Liver (tissue), 3 donors: ENCODE measurements at regions not wholly inside any gene's neighbourhood (a gene's known extent, or its start where the extent isn't known, plus 50 kb on each side); places are given as distances from the start of the nearest gene placed in this dataset.

Source experiments
- CTCF ChIP-seq: fragments of 150-350 bp; IDR thresholded peaks from 2 replicates; pipeline ENCODE4 v1.5.1; 2017; ENCODE audit warnings: improper control_type of control experiment, low read depth, low read length; ENCODE audit not compliant: missing input control
- EGR1 ChIP-seq, 2 donors: IDR thresholded peaks; 2 replicates each; pipeline ENCODE4 v1.6.1; 2016 to 2018; ENCODE audit warnings: antibody characterized with exemption in 2 of 2, low read depth in 2 of 2
- GABPA ChIP-seq, 2 donors: IDR thresholded peaks in 1 of 2; conservative IDR thresholded peaks in 1 of 2; 2 replicates each; pipeline ENCODE4 v1.6.1; 2016; ENCODE audit warnings: antibody characterized with exemption in 2 of 2, mild to moderate bottlenecking in 1 of 2, moderate library complexity in 1 of 2
- JUND ChIP-seq, 2 donors: IDR thresholded peaks; 2 replicates each; pipeline ENCODE4 v1.6.1; 2016; ENCODE audit warnings: antibody characterized with exemption in 2 of 2
- MAX ChIP-seq: IDR thresholded peaks from 2 replicates; pipeline ENCODE4 v1.6.1; 2016; ENCODE audit warnings: antibody characterized with exemption
- RAD21 ChIP-seq, 2 donors: IDR thresholded peaks; 2 replicates each; pipeline ENCODE4 v1.6.1; 2016; ENCODE audit warnings: antibody characterized with exemption in 2 of 2, mild to moderate bottlenecking in 2 of 2
- SP1 ChIP-seq: IDR thresholded peaks from 2 replicates; pipeline ENCODE4 v1.6.1; 2018; ENCODE audit warnings: antibody characterized with exemption, mild to moderate bottlenecking
- YY1 ChIP-seq: IDR thresholded peaks from 2 replicates; pipeline ENCODE4 v1.6.1; 2016; ENCODE audit warnings: antibody characterized with exemption, mild to moderate bottlenecking
- ZBTB33 ChIP-seq: IDR thresholded peaks from 2 replicates; pipeline ENCODE4 v1.6.1; 2016; ENCODE audit warnings: antibody characterized with exemption
- donor health status: healthy.
- donor health status: healthy.

- TF ChIP-seq CTCF (no peak), ZBTB33 (no peak), MAX (no peak), SP1 (no peak), GABPA (IDR thresholded peaks at IDR 0.05 in 1 of 2, conservative IDR thresholded peaks at IDR 0.05 in 1 of 2) (no peak), JUND (IDR thresholded peaks at IDR 0.05) (no peak), EGR1 (IDR thresholded peaks at IDR 0.05; ENCODE audit: low read depth in 2 of 2) (no peak), YY1 (no peak), RAD21 (IDR thresholded peaks at IDR 0.05) (no peak)
Observed at GRCh38 chr16:64047207-64047606, 1074.7 kb downstream of the CDH11 start.
